ENCODE measurements at regions not wholly inside any gene's neighbourhood (a gene's known extent, or its start where the extent isn't known, plus 50 kb on each side); places are given as distances from the start of the nearest gene placed in this dataset.

GRCh38 chr5:101244621-101245020, 341.5 kb upstream of the ST8SIA4 start:
- no peak for TF ChIP-seq CTCF (IDR thresholded peaks at IDR 0.05 in 4 of 5, conservative IDR thresholded peaks at IDR 0.05 in 1 of 5)
- no peak for TF ChIP-seq POLR2A (IDR thresholded peaks at IDR 0.05)
